ENCODE measurements at regions not wholly inside any gene's neighbourhood (a gene's known extent, or its start where the extent isn't known, plus 50 kb on each side); places are given as distances from the start of the nearest gene placed in this dataset.

- POLR2A ChIA-PET, result no interaction called here
Observed at GRCh38 chr4:36852856-36853255, 391.7 kb upstream of the NWD2 start.

GRCh38 chr4:36854554-36854953, 390.0 kb upstream of the NWD2 start:
- Histone ChIP-seq H3K36me3 (ENCODE audit: control insufficient read depth, insufficient read depth, low read length) (no peaks in the 10 kb centered on the region), H3K9me3 (no peaks in the 10 kb centered on the region), H3K27me3 (replicated peaks; ENCODE audit: control insufficient read depth, insufficient read depth, low read length) (no peaks in the 10 kb centered on the region), H3K4me3 (ENCODE audit: low read depth, low read length) (no peak overlapping the region), H3K4me1 (no peaks in the 10 kb centered on the region)
- Mint-ChIP-seq H3K27ac (ENCODE audit: unreplicated experiment) (no peak overlapping the region), H3K4me3 (ENCODE audit: unreplicated experiment) (no peak overlapping the region), H3K36me3 (ENCODE audit: insufficient read depth, unreplicated experiment) (no peaks in the 10 kb centered on the region), H3K27me3 (ENCODE audit: insufficient read depth, unreplicated experiment) (peaks cover 6% of the 10 kb centered on the region), H3K4me1 (ENCODE audit: low read depth, unreplicated experiment) (peaks cover 6% of the 10 kb centered on the region), H3K9me3 (ENCODE audit: unreplicated experiment) (no peaks in the 10 kb centered on the region)
- TF ChIP-seq CTCF (IDR thresholded peaks at IDR 0.05; ENCODE audit: insufficient read depth in 1 of 2, low read depth in 1 of 2, low read length in 1 of 2, severe bottlenecking in 1 of 2, unreplicated experiment in 1 of 2), result no peak
- BruUV-seq (replicated peaks), result no TSS peak
- CTCF ChIA-PET, result no interaction called here
- POLR2A ChIA-PET, result no interaction called here
- DNase-seq, result no peak
- intact Hi-C loops (cut with micrococcal nuclease; ENCODE audit: unreplicated experiment), result no loop called here

More at GRCh38 chr4:36852856-36853255, 391.7 kb upstream of the NWD2 start:
- CTCF ChIA-PET, result no interaction called here
- H3K36me3 Mint-ChIP-seq (ENCODE audit: insufficient read depth, unreplicated experiment), result no peaks in the 10 kb centered on the region
- Histone ChIP-seq H3K9me3 (no peaks in the 10 kb centered on the region), H3K4me3 (ENCODE audit: low read depth, low read length) (no peak overlapping the region), H3K4me1 (no peaks in the 10 kb centered on the region), H3K36me3 (ENCODE audit: control insufficient read depth, insufficient read depth, low read length) (no peaks in the 10 kb centered on the region), H3K27me3 (replicated peaks; ENCODE audit: control insufficient read depth, insufficient read depth, low read length) (no peaks in the 10 kb centered on the region)
- intact Hi-C loops (cut with micrococcal nuclease; ENCODE audit: unreplicated experiment), result no loop called here
- peaks cover 6% of the 10 kb centered on the region for H3K27me3 Mint-ChIP-seq (ENCODE audit: insufficient read depth, unreplicated experiment)
- H3K27ac Mint-ChIP-seq (ENCODE audit: unreplicated experiment), result no peak overlapping the region
- no TSS peak for BruUV-seq (replicated peaks)
- TF ChIP-seq CTCF (IDR thresholded peaks at IDR 0.05; ENCODE audit: insufficient read depth in 1 of 2, low read depth in 1 of 2, low read length in 1 of 2, severe bottlenecking in 1 of 2, unreplicated experiment in 1 of 2), result no peak
- H3K9me3 Mint-ChIP-seq (ENCODE audit: unreplicated experiment), result no peaks in the 10 kb centered on the region
- H3K4me1 Mint-ChIP-seq (ENCODE audit: low read depth, unreplicated experiment), result peaks cover 6% of the 10 kb centered on the region
- H3K4me3 Mint-ChIP-seq (ENCODE audit: unreplicated experiment), result no peak overlapping the region
- no peak for DNase-seq

GRCh38 chr4:36863601-36864000, 380.9 kb upstream of the NWD2 start:
- ChIA-PET CTCF (no interaction called here), POLR2A (no interaction called here)
- intact Hi-C loops (cut with micrococcal nuclease; ENCODE audit: unreplicated experiment), result no loop called here
- TF ChIP-seq CTCF (IDR thresholded peaks at IDR 0.05; ENCODE audit: insufficient read depth in 1 of 2, low read depth in 1 of 2, low read length in 1 of 2, severe bottlenecking in 1 of 2, unreplicated experiment in 1 of 2), result no peak
- H3K4me1 ChIP-seq, result no peaks in the 10 kb centered on the region
- H3K36me3 ChIP-seq (ENCODE audit: control insufficient read depth, insufficient read depth, low read length), result no peaks in the 10 kb centered on the region
- no peak overlapping the region for H3K4me3 ChIP-seq (ENCODE audit: low read depth, low read length)
- Mint-ChIP-seq H3K27ac (ENCODE audit: unreplicated experiment) (no peak overlapping the region), H3K9me3 (ENCODE audit: unreplicated experiment) (no peaks in the 10 kb centered on the region), H3K4me1 (ENCODE audit: low read depth, unreplicated experiment) (no peaks in the 10 kb centered on the region), H3K4me3 (ENCODE audit: unreplicated experiment) (no peak overlapping the region), H3K27me3 (ENCODE audit: insufficient read depth, unreplicated experiment) (no peaks in the 10 kb centered on the region), H3K36me3 (ENCODE audit: insufficient read depth, unreplicated experiment) (no peaks in the 10 kb centered on the region)
- no peaks in the 10 kb centered on the region for H3K27me3 ChIP-seq (replicated peaks; ENCODE audit: control insufficient read depth, insufficient read depth, low read length)
- BruUV-seq (replicated peaks), result no TSS peak
- DNase-seq, result no peak
- no peaks in the 10 kb centered on the region for H3K9me3 ChIP-seq

Measured in Caco-2 (cell line).